GM21717 (cell line): ENCODE measurements at regions not wholly inside any gene's neighbourhood (a gene's known extent, or its start where the extent isn't known, plus 50 kb on each side); places are given as distances from the start of the nearest gene placed in this dataset.
A peak's percentile ranks its signal among the peaks of the same experiment; 100 is the strongest.

ENCODE experiments used
- ATAC-seq: cut with Tn5 transposase; IDR thresholded peaks from one replicate; pipeline ENCODE4 v1.9.1; 2021; ENCODE audit warnings: mild to moderate bottlenecking, moderate library complexity; ENCODE audit not compliant: unreplicated experiment

GRCh38 chr2:119104414-119104813 lies 54.1 kb downstream of the C1QL2 start:
- no peak for ATAC-seq

- ATAC-seq: no peak
These were observed 55.6 kb downstream of the C1QL2 start for GRCh38 chr2:119102964-119103363.

GRCh38 chr2:119088416-119088815 lies 70.1 kb downstream of the C1QL2 start:
- no peak for ATAC-seq

- ATAC-seq: no peak
These were observed 72.2 kb downstream of the C1QL2 start for GRCh38 chr2:119086327-119086726.

- ATAC-seq: no peak
These were observed 72.9 kb downstream of the C1QL2 start for GRCh38 chr2:119085613-119086012.

GRCh38 chr2:119083416-119083815 lies 75.1 kb downstream of the C1QL2 start:
- no peak for ATAC-seq

GRCh38 chr2:119082821-119083400 lies 75.6 kb downstream of the C1QL2 start:
- no peak for ATAC-seq

GRCh38 chr2:119078796-119079195 lies 79.8 kb downstream of the C1QL2 start:
- ATAC-seq: no peak

- no peak for ATAC-seq
These were observed 81.8 kb downstream of the C1QL2 start for GRCh38 chr2:119076713-119077112.

GRCh38 chr2:119073213-119073612 lies 85.3 kb downstream of the C1QL2 start:
- ATAC-seq: no peak

GRCh38 chr2:119071476-119071875 lies 87.1 kb downstream of the C1QL2 start:
- ATAC-seq: no peak

- no peak for ATAC-seq
These were observed 88.8 kb downstream of the C1QL2 start for GRCh38 chr2:119069781-119070180.

GRCh38 chr2:119068154-119068725 lies 90.3 kb downstream of the C1QL2 start:
- ATAC-seq: peak; percentile 61

GRCh38 chr2:119066272-119066804 lies 92.2 kb downstream of the C1QL2 start:
- ATAC-seq: no peak

GRCh38 chr2:119065146-119065545 lies 93.4 kb downstream of the C1QL2 start:
- ATAC-seq: no peak

GRCh38 chr2:119064567-119064966 lies 94.0 kb downstream of the C1QL2 start:
- ATAC-seq: no peak

GRCh38 chr2:119063177-119063576 lies 95.4 kb downstream of the C1QL2 start:
- no peak for ATAC-seq

- ATAC-seq: no peak
These were observed 95.9 kb downstream of the C1QL2 start for GRCh38 chr2:119062652-119063051.

GRCh38 chr2:119062179-119062578 lies 96.4 kb downstream of the C1QL2 start:
- no peak for ATAC-seq

- ATAC-seq: no peak
These were observed 98.6 kb downstream of the C1QL2 start for GRCh38 chr2:119059940-119060339.

- no peak for ATAC-seq
These were observed 99.3 kb downstream of the C1QL2 start for GRCh38 chr2:119059287-119059686.

GRCh38 chr2:119053700-119054436 lies 104.7 kb downstream of the C1QL2 start:
- ATAC-seq: no peak
